Neural cell (in vitro differentiated cells): ENCODE measurements at regions not wholly inside any gene's neighbourhood (a gene's known extent, or its start where the extent isn't known, plus 50 kb on each side); places are given as distances from the start of the nearest gene placed in this dataset.

Source experiments
- H2AFZ ChIP-seq: fragments of 200-600, 300-800 bp; sonication (generic), shearing (Covaris generic); 2 replicates; pipeline ENCODE4 v1.6.0; 2014; ENCODE audit warnings: low read depth, mild to moderate bottlenecking, antibody characterized with exemption, low read length, moderate library complexity
- H3F3A ChIP-seq: fragments of 200-600 bp; shearing (Covaris generic); 2 replicates; pipeline ENCODE4 v1.6.1; 2016; ENCODE audit warnings: mild to moderate bottlenecking, moderate library complexity, mixed read lengths, antibody characterized with exemption, low read length; ENCODE audit not compliant: insufficient read depth, poor library complexity, severe bottlenecking
- H3K27ac ChIP-seq: fragments of 200-600, 300-800 bp; sonication (generic), shearing (Covaris generic); 2 replicates; pipeline ENCODE4 v1.5.1; 2014; ENCODE audit warnings: mild to moderate bottlenecking, low read length, moderate library complexity
- H3K27me3 ChIP-seq: fragments of 300-800, 200-600 bp; sonication (generic), shearing (Covaris generic); 2 replicates; pipeline ENCODE4 v1.6.0; 2014; ENCODE audit warnings: mild to moderate bottlenecking, low read depth, low read length, moderate library complexity; ENCODE audit not compliant: insufficient read depth
- H3K36me3 ChIP-seq: fragments of 300-800, 200-600 bp; sonication (generic), shearing (Covaris generic); 2 replicates; pipeline ENCODE4 v1.5.1; 2014; ENCODE audit warnings: mild to moderate bottlenecking, antibody characterized with exemption, low read length, moderate library complexity; ENCODE audit not compliant: insufficient read depth
- H3K4me2 ChIP-seq: fragments of 300-800, 200-600 bp; sonication (generic), shearing (Covaris generic); 2 replicates; pipeline ENCODE4 v1.6.0; 2014; ENCODE audit warnings: mild to moderate bottlenecking, low read length
- H3K4me3 ChIP-seq: fragments of 300-800, 200-600 bp; sonication (generic), shearing (Covaris generic); 2 replicates; pipeline ENCODE4 v1.5.1; 2014; ENCODE audit warnings: mild to moderate bottlenecking, low read length, moderate library complexity
- H3K79me2 ChIP-seq: fragments of 200-600 bp; shearing (Covaris generic); replicated peaks from 2 replicates; pipeline ENCODE4 v1.6.0; 2014; ENCODE audit warnings: mild to moderate bottlenecking, low read length, moderate library complexity; ENCODE audit not compliant: insufficient read depth
- H3K9ac ChIP-seq: fragments of 300-800, 200-600 bp; sonication (generic), shearing (Covaris generic); 2 replicates; pipeline ENCODE4 v1.6.1; 2016; ENCODE audit warnings: mild to moderate bottlenecking, low read length, mixed read lengths
- H3K9me2 ChIP-seq: fragments of 200-600 bp; shearing (Covaris generic); 2 replicates; pipeline ENCODE4 v1.6.1; 2016; ENCODE audit warnings: mild to moderate bottlenecking, low read length, mixed read lengths; ENCODE audit not compliant: insufficient read depth
- H3K9me3 ChIP-seq: fragments of 200-600, 300-800 bp; sonication (generic), shearing (Covaris generic); 2 replicates; pipeline ENCODE4 v1.6.1; 2016; ENCODE audit warnings: mild to moderate bottlenecking, mixed run types, low read length, moderate library complexity, mixed read lengths
- H4K20me1 ChIP-seq: fragments of 200-600 bp; shearing (Covaris generic); 2 replicates; pipeline ENCODE4 v1.6.1; 2016; ENCODE audit warnings: mild to moderate bottlenecking, mixed run types; ENCODE audit not compliant: insufficient read depth
- CTCF ChIP-seq: fragments of 450-650 bp; IDR thresholded peaks from 2 replicates; pipeline ENCODE4 v1.5.1; 2014; ENCODE audit warnings: antibody characterized with exemption, mild to moderate bottlenecking, moderate library complexity; ENCODE audit not compliant: poor library complexity, severe bottlenecking
- EP300 ChIP-seq: fragments of 450-650 bp; conservative IDR thresholded peaks from 2 replicates; pipeline ENCODE4 v1.6.1; 2014; ENCODE audit warnings: antibody characterized with exemption, mild to moderate bottlenecking, moderate library complexity; ENCODE audit not compliant: poor library complexity, severe bottlenecking
- EZH2 ChIP-seq: fragments of 200-600, 300-800 bp; shearing (Covaris generic), sonication (generic); IDR thresholded peaks from 2 replicates; pipeline ENCODE4 v1.6.1; 2014; ENCODE audit warnings: antibody characterized with exemption, low read length, borderline replicate concordance, mild to moderate bottlenecking; ENCODE audit not compliant: insufficient read depth, poor library complexity, severe bottlenecking
- MXI1 ChIP-seq: fragments of 450-650 bp; conservative IDR thresholded peaks from 2 replicates; pipeline ENCODE4 v1.6.1; 2014; ENCODE audit warnings: antibody characterized with exemption, mild to moderate bottlenecking; ENCODE audit not compliant: poor library complexity, severe bottlenecking
- POLR2AphosphoS5 ChIP-seq: IDR thresholded peaks from 2 replicates; pipeline ENCODE4 v1.6.1; 2012
- RAD21 ChIP-seq: fragments of 450-650 bp; conservative IDR thresholded peaks from 2 replicates; pipeline ENCODE4 v1.6.1; 2014; ENCODE audit warnings: antibody characterized with exemption, mild to moderate bottlenecking, moderate library complexity
- REST ChIP-seq: IDR thresholded peaks from 2 replicates; pipeline ENCODE4 v1.6.1; 2012; ENCODE audit warnings: borderline replicate concordance
- SMC3 ChIP-seq: fragments of 450-650 bp; conservative IDR thresholded peaks from 2 replicates; pipeline ENCODE4 v1.6.1; 2014; ENCODE audit warnings: antibody characterized with exemption, mild to moderate bottlenecking, moderate library complexity; ENCODE audit not compliant: poor library complexity
- TAF1 ChIP-seq: IDR thresholded peaks from 2 replicates; pipeline ENCODE4 v1.6.1; 2012; ENCODE audit warnings: low read depth

- Histone ChIP-seq H2AFZ (no peak overlapping the region), H3K4me2 (no peak overlapping the region), H3K4me3 (no peak overlapping the region), H4K20me1 (no peaks in the 10 kb centered on the region), H3K9me2 (no peaks in the 10 kb centered on the region), H3F3A (no peaks in the 10 kb centered on the region), H3K27me3 (no peaks in the 10 kb centered on the region), H3K27ac (no peak overlapping the region), H3K36me3 (no peaks in the 10 kb centered on the region), H3K9ac (no peak overlapping the region), H3K79me2 (no peaks in the 10 kb centered on the region), H3K9me3 (no peaks in the 10 kb centered on the region)
- no peak for TF ChIP-seq CTCF
- no peak for TF ChIP-seq MXI1
- no peak for TF ChIP-seq TAF1
- no peak for TF ChIP-seq EP300
- TF ChIP-seq RAD21: no peak
- TF ChIP-seq REST: no peak
- no peak for TF ChIP-seq SMC3
- no peak for TF ChIP-seq POLR2AphosphoS5
Measured at GRCh38 chr17:71412803-71413202, 708.0 kb upstream of the SOX9 start.

- no peaks in the 10 kb centered on the region for H3K9me3 ChIP-seq
- H3K9ac ChIP-seq: no peak overlapping the region
- no peaks in the 10 kb centered on the region for H3F3A ChIP-seq
- H3K4me3 ChIP-seq: no peak overlapping the region
- H3K9me2 ChIP-seq: no peaks in the 10 kb centered on the region
- H3K4me2 ChIP-seq: no peak overlapping the region
- H3K79me2 ChIP-seq: no peaks in the 10 kb centered on the region
- no peaks in the 10 kb centered on the region for H3K27me3 ChIP-seq
- H3K27ac ChIP-seq: no peak overlapping the region
- no peak overlapping the region for H2AFZ ChIP-seq
- H3K36me3 ChIP-seq: no peaks in the 10 kb centered on the region
- H4K20me1 ChIP-seq: no peaks in the 10 kb centered on the region
- no peak for TF ChIP-seq SMC3
- no peak for TF ChIP-seq POLR2AphosphoS5
- TF ChIP-seq RAD21: no peak
- TF ChIP-seq REST: no peak
- TF ChIP-seq EZH2: no peak
- TF ChIP-seq CTCF: no peak
- TF ChIP-seq MXI1: no peak
- no peak for TF ChIP-seq TAF1
- TF ChIP-seq EP300: no peak
Measured at GRCh38 chr17:71413935-71414334, 706.9 kb upstream of the SOX9 start.
